Thyroid gland (tissue), 4 donors: ENCODE measurements at regions not wholly inside any gene's neighbourhood (a gene's known extent, or its start where the extent isn't known, plus 50 kb on each side); places are given as distances from the start of the nearest gene placed in this dataset.

ENCODE experiments used
- DNase-seq, 2 donors: peaks; one replicate each; pipeline ENCODE4 v3.0.0-alpha.2; 2019
- H3K27ac ChIP-seq, 3 donors: fragments of 200-600 bp; sonication (generic); 1 replicate in 2 of 3; 2 replicates in 1 of 3; pipeline ENCODE4 v1.5.1; 2016 to 2019; ENCODE audit warnings: mild to moderate bottlenecking in 1 of 3, moderate library complexity in 1 of 3
- H3K27me3 ChIP-seq: fragments of 200-600 bp; sonication (generic); one replicate; pipeline ENCODE4 v1.5.1; 2019
- H3K36me3 ChIP-seq, 2 donors: fragments of 200-600 bp; sonication (generic); one replicate each; pipeline ENCODE4 v1.5.1; 2016 to 2019
- H3K4me1 ChIP-seq, 2 donors: fragments of 200-600 bp; sonication (generic); one replicate each; pipeline ENCODE4 v1.5.1; 2017 to 2019
- H3K4me3 ChIP-seq, 3 donors: fragments of 200-600 bp; sonication (generic); replicated peaks in 1 of 3; 1 replicate in 2 of 3; 2 replicates in 1 of 3; pipeline ENCODE4 v1.5.1; 2016; ENCODE audit warnings: mild to moderate bottlenecking in 1 of 3
- H3K9me3 ChIP-seq: fragments of 200-600 bp; sonication (generic); one replicate; pipeline ENCODE4 v1.5.1; 2017
- POLR2A ChIP-seq, 2 donors: fragments of 450-650 bp; IDR thresholded peaks; one replicate each; pipeline ENCODE4 v1.6.1; 2017; ENCODE audit warnings: antibody characterized with exemption in 2 of 2, mild to moderate bottlenecking in 2 of 2, moderate library complexity in 1 of 2
- WGBS, 2 donors: methylation state at CpG; one replicate each; pipeline ENCODE4 v1.1.5; 2017; 5-methylcytosine and 5-hydroxymethylcytosine counted together
- intact Hi-C: fragments of 100-400 bp; cut with DNase I; formaldehyde crosslinking; loops from one replicate; pipeline ENCODE4 v1.15.1; 2023
- TF ChIP-seq, protein P1 (sequence below), 6 experiments: fragments of 200-600 bp in 3 of 6; fragments of 450-650 bp in 3 of 6; sonication (generic) in 3 of 6; IDR thresholded peaks; one replicate each; pipeline ENCODE4 v1.5.1; 2016 to 2019; ENCODE audit warnings: antibody characterized with exemption in 6 of 6, mild to moderate bottlenecking in 2 of 6, inconsistent platforms in 1 of 6, moderate library complexity in 1 of 6

DNA sequence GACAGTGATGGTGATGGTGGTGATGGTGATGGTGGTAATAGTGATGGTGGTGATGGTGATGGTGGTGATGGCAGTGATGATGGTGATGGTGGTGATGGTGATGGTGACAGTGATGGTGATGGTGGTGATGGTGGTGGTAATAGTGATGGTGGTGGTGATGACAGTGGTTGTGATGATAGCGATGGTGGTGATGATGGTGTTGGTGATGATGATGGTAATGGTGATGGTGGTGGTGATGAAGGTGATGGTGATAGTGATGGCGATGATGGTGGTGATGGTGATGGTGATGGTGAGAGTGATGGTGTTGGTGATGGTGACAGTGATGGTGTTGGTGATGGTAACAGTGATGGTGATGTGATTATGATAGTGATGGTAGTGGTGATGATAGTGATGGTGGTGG, 94.3 kb downstream of the ASB1 start:
- no peak overlapping the region for H3K4me3 ChIP-seq
- no peaks in the 10 kb centered on the region for H3K4me1 ChIP-seq
- WGBS, 2 donors, result 97% methylated on average over 2 of the region's 2 CpGs
- H3K9me3 ChIP-seq, result no peaks in the 10 kb centered on the region
- no peak overlapping the region for H3K27ac ChIP-seq
- no peaks in the 10 kb centered on the region for H3K36me3 ChIP-seq
- DNase-seq, result no peak
- TF ChIP-seq, protein P1, sequence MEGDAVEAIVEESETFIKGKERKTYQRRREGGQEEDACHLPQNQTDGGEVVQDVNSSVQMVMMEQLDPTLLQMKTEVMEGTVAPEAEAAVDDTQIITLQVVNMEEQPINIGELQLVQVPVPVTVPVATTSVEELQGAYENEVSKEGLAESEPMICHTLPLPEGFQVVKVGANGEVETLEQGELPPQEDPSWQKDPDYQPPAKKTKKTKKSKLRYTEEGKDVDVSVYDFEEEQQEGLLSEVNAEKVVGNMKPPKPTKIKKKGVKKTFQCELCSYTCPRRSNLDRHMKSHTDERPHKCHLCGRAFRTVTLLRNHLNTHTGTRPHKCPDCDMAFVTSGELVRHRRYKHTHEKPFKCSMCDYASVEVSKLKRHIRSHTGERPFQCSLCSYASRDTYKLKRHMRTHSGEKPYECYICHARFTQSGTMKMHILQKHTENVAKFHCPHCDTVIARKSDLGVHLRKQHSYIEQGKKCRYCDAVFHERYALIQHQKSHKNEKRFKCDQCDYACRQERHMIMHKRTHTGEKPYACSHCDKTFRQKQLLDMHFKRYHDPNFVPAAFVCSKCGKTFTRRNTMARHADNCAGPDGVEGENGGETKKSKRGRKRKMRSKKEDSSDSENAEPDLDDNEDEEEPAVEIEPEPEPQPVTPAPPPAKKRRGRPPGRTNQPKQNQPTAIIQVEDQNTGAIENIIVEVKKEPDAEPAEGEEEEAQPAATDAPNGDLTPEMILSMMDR (IDR thresholded peaks at IDR 0.05), result no peak
- TF ChIP-seq POLR2A (IDR thresholded peaks at IDR 0.05), result no peak
- H3K27me3 ChIP-seq, result no peaks in the 10 kb centered on the region
- intact Hi-C loops, result no loop called here

DNA sequence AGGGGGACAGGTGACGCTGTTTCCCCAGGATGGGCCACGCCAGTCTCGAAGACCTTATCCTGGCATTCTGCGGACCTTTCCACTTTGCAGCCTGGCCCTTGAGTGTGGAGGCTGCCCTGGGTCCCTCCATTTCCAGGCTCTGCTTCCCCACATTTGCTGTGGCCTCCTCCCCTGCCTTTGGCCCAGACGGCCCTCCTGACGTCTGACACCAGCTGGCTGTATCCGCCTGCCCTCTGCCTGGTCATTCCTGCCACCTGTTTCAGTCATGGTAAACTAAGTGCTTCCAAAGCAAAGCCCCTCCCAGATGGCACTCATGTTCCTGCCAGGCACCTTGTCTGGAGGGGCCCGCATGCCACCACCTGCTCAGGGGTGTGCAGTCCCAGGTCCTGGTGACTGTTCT, 95.1 kb downstream of the ASB1 start:
- no peaks in the 10 kb centered on the region for H3K27me3 ChIP-seq
- no peak for TF ChIP-seq POLR2A (IDR thresholded peaks at IDR 0.05)
- TF ChIP-seq, protein P1 (IDR thresholded peaks at IDR 0.05), result no peak
- H3K9me3 ChIP-seq, result no peaks in the 10 kb centered on the region
- H3K36me3 ChIP-seq, result no peaks in the 10 kb centered on the region
- H3K4me1 ChIP-seq, result no peaks in the 10 kb centered on the region
- intact Hi-C loops, result no loop called here
- H3K4me3 ChIP-seq, result no peak overlapping the region
- no peak for DNase-seq
- WGBS, 2 donors, result 89 to 99% methylated on average over 8 of the region's 8 CpGs
- no peak overlapping the region for H3K27ac ChIP-seq

DNA sequence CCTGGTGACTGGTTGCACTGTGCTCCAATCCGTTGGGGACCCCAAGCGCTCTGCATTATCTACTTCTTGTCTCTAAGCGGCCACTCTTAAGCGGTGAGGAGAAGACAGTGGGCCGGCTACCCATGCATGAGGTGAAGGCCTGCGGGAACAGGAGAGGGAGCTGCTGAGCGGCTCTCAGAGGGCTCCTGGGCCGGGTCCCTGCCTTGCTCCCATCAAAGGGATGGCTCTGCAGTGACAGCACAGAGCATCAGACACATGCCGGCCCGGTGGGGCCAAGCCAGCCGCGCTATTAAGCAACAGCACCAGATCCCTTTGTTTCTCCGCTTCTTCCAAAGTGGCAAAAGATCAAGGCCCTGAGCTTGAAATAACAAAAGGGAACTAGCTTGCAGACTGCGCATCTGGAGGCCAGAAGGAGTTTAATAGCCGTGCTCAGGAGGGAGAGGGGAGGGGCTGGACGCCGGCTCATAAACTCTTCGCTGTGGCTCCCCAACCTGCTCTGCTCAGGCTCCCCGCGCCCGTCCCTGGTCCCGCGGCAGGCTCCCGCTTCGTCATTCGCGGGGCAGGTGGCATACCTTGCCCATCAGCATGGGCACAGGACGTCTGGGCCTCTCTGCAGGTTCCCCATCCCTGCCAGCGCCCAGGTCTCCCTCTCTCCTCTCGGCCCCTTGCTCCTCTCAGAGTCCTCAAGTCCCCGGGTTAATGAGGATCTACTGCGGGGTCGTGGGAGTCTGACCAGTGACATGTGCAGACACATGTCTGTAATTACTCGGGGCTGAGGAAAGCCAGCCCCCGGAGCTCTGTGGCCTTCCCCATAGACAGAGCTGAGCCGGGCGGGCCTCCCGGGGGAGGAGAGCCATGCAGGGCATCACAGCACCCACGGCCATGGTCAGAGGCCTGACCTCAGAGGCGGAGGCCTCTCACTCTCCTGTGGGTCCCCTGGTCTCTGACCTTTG, 96.7 kb downstream of the ASB1 start:
- H3K4me3 ChIP-seq, result no peak overlapping the region
- TF ChIP-seq, protein P1 (IDR thresholded peaks at IDR 0.05), result peak in 1 of 6 experiments; percentile 15
- TF ChIP-seq POLR2A (IDR thresholded peaks at IDR 0.05), result no peak
- no peak overlapping the region for H3K27ac ChIP-seq
- peak; percentile 3 to 11 for DNase-seq
- no peaks in the 10 kb centered on the region for H3K4me1 ChIP-seq
- 36 to 49% methylated on average over 30 to 40 of the region's 40 CpGs for WGBS, 2 donors
- intact Hi-C loops, result no loop called here
- H3K36me3 ChIP-seq, result no peaks in the 10 kb centered on the region
- H3K27me3 ChIP-seq, result no peaks in the 10 kb centered on the region
- no peaks in the 10 kb centered on the region for H3K9me3 ChIP-seq

DNA sequence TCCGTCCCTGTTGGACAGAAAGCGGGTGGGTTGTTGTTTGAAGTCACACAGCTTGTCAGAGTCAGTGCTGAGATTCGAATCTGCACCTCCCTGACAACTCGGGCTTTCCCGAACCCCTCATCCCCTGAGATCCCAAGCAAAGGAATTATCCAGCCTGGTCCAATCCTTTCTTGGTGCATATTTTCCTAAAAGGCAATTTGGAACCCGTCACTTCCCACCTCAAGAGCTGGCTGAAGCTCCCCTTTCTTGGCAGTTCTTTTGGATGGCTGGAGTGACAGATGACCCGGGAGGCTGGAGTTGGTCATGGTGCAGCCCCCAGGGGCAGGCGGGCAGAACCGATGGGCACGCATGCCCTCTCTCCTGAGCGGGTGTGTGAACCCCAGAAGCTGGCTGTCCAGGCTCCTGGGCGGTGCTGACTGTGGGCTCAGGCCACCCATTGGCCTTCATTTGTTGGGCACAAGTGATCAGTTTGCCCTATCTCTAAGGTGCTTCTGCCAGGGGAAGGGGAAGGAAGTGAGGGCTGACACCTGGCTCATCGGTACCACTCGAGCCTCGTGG, 97.8 kb downstream of the ASB1 start:
- Histone ChIP-seq H3K9me3 (no peaks in the 10 kb centered on the region), H3K27me3 (no peaks in the 10 kb centered on the region), H3K36me3 (no peaks in the 10 kb centered on the region), H3K4me1 (no peaks in the 10 kb centered on the region), H3K27ac (no peak overlapping the region), H3K4me3 (no peak overlapping the region)
- intact Hi-C loops, result no loop called here
- DNase-seq, result no peak
- 95 to 96% methylated on average over 11 to 15 of the region's 15 CpGs for WGBS, 2 donors
- TF ChIP-seq POLR2A (IDR thresholded peaks at IDR 0.05), result no peak
- TF ChIP-seq, protein P1 (IDR thresholded peaks at IDR 0.05), result no peak

DNA sequence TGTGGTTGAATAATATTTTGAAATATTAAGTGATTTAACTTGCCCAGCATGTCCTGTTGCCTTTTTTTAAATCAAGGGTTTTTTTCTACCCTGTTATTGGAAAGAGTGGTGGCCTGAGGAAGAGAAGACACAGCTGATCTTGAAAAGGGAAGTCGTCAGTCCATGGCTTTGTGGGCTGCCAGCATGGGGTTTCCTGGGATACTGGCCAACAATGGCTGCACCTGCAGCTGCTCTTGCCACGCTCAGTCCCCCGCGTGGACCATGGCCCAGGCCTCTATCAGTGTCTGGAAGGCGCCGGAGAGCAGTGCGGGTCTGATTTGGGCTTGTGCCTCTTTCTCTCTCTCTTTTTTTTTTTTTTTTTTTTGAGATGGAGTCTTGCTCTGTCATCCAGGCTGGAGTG, 99.3 kb downstream of the ASB1 start:
- Histone ChIP-seq H3K4me3 (no peak overlapping the region), H3K27me3 (no peaks in the 10 kb centered on the region), H3K36me3 (no peaks in the 10 kb centered on the region), H3K9me3 (no peaks in the 10 kb centered on the region), H3K27ac (no peak overlapping the region), H3K4me1 (no peaks in the 10 kb centered on the region)
- no peak for DNase-seq
- 79 to 85% methylated on average over 7 of the region's 7 CpGs for WGBS, 2 donors
- intact Hi-C loops, result no loop called here
- TF ChIP-seq, protein P1 (IDR thresholded peaks at IDR 0.05), result no peak
- TF ChIP-seq POLR2A (IDR thresholded peaks at IDR 0.05), result no peak
